AG04450 (cell line): ENCODE measurements at regions not wholly inside any gene's neighbourhood (a gene's known extent, or its start where the extent isn't known, plus 50 kb on each side); places are given as distances from the start of the nearest gene placed in this dataset.

Experiments
- CTCF ChIA-PET: fragments of 300-600, 350-600 bp; formaldehyde crosslinking; extraction: SDS; loops from one replicate; lab custom pipeline; 2022; ENCODE audit warnings: antibody characterized with exemption, inconsistent platforms; lab: Charles Lee
- POLR2A ChIA-PET: fragments of 350-600 bp; formaldehyde crosslinking; extraction: SDS; loops from one replicate; lab custom pipeline; 2021; ENCODE audit warnings: antibody characterized with exemption, inconsistent platforms; lab: Yijun Ruan, JAX
- DNase-seq: peaks from one replicate; pipeline ENCODE4 v3.0.0-alpha.2; 2011; ENCODE audit warnings: low read depth, low spot score
- H3K27ac ChIP-seq: one replicate; pipeline ENCODE4 v1.5.1; 2012; ENCODE audit warnings: low read depth, low read length, control low read depth
- H3K27me3 ChIP-seq: one replicate; pipeline ENCODE4 v1.6.0; 2012; ENCODE audit warnings: low read length; ENCODE audit not compliant: control insufficient read depth, insufficient read depth
- H3K4me3 ChIP-seq: 2 replicates; pipeline ENCODE4 v1.5.1; 2011; ENCODE audit warnings: mild to moderate bottlenecking, low read depth, low read length, control low read depth
- H3K9me3 ChIP-seq: 2 replicates; pipeline ENCODE4 v1.5.1; 2012; ENCODE audit warnings: low read length; ENCODE audit not compliant: control insufficient read depth, insufficient read depth
- TF ChIP-seq, protein P1 (sequence below): IDR thresholded peaks from 2 replicates; pipeline ENCODE4 v1.5.1; 2011; ENCODE audit warnings: low read depth, low read length, control low read depth, inconsistent platforms

DNA sequence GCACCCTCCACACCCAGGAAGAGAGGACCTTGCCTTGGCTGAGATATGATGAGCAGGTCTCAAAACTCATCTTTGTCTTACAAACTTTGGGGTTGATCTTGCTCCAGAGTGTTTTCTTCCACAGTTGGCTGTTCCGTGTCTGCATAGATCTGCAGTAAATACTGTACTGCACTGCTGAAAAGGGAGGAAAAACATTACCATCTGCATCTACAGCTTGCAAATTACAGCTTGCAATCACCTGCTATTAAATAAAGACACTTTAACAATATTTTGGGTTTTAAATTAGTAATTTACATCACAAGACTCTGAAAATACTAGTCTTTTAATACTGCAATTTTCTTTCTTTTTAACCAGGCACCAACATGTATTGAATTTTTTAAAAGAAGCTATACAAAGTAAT is 499.5 kb downstream of the STIM2 start:
- peaks cover 4% of the 10 kb centered on the region for H3K9me3 ChIP-seq
- no peak for DNase-seq
- ChIA-PET CTCF (no interaction called here), POLR2A (no interaction called here)
- H3K27ac ChIP-seq: no peak overlapping the region
- TF ChIP-seq, protein P1, sequence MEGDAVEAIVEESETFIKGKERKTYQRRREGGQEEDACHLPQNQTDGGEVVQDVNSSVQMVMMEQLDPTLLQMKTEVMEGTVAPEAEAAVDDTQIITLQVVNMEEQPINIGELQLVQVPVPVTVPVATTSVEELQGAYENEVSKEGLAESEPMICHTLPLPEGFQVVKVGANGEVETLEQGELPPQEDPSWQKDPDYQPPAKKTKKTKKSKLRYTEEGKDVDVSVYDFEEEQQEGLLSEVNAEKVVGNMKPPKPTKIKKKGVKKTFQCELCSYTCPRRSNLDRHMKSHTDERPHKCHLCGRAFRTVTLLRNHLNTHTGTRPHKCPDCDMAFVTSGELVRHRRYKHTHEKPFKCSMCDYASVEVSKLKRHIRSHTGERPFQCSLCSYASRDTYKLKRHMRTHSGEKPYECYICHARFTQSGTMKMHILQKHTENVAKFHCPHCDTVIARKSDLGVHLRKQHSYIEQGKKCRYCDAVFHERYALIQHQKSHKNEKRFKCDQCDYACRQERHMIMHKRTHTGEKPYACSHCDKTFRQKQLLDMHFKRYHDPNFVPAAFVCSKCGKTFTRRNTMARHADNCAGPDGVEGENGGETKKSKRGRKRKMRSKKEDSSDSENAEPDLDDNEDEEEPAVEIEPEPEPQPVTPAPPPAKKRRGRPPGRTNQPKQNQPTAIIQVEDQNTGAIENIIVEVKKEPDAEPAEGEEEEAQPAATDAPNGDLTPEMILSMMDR: no peak
- no peaks in the 10 kb centered on the region for H3K27me3 ChIP-seq
- H3K4me3 ChIP-seq: no peak overlapping the region

DNA sequence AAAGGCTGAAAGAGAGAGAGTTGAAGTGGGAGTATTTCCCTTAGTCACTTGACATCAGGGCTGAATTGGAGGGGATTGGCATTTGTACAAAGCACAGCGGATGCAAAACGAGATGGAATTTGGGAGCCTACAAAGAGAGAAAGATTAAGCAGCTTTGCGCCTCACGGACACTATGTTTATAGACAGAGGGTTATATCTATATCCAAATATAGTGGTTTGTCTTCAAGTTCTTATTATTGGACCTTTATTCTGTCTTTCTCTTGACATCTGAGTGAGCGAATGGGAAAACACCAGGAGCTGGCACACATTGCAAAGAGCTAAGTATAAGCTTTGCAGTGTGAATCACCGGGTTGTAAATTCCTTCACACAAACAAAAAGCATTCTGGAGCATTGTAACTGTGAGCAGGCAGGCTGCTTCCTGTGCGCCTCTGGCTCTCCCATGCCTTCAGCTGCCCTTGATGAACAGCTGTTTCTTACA is 500.2 kb downstream of the STIM2 start:
- ChIA-PET POLR2A (no interaction called here), CTCF (no interaction called here)
- H3K27me3 ChIP-seq: no peaks in the 10 kb centered on the region
- TF ChIP-seq, protein P1: no peak
- no peak for DNase-seq
- no peak overlapping the region for H3K27ac ChIP-seq
- H3K4me3 ChIP-seq: no peak overlapping the region
- H3K9me3 ChIP-seq: peaks cover 4% of the 10 kb centered on the region

DNA sequence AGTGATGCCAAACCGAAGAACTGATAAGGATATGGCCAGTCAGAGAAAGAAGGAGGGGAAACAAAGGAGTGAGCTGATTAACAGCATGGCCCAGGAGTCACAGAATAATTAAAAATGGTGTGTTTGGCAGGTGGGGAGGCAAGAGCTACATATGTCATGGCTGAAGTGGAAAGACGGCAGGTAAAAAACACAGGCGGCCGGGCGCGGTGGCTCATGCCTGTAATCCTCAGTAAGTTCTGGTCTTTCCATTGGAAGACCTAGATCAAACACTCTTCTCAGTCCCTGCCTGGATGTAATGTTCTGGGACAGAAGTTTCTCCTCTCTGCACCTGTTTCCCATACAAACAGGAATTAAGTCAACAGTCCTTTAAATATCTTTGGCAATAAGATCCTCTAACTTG is 503.9 kb downstream of the STIM2 start:
- no peaks in the 10 kb centered on the region for H3K27me3 ChIP-seq
- POLR2A ChIA-PET: no interaction called here
- H3K4me3 ChIP-seq: no peak overlapping the region
- H3K9me3 ChIP-seq: peaks cover 4% of the 10 kb centered on the region
- no peak overlapping the region for H3K27ac ChIP-seq
- TF ChIP-seq, protein P1: no peak
- CTCF ChIA-PET: no interaction called here
- no peak for DNase-seq

DNA sequence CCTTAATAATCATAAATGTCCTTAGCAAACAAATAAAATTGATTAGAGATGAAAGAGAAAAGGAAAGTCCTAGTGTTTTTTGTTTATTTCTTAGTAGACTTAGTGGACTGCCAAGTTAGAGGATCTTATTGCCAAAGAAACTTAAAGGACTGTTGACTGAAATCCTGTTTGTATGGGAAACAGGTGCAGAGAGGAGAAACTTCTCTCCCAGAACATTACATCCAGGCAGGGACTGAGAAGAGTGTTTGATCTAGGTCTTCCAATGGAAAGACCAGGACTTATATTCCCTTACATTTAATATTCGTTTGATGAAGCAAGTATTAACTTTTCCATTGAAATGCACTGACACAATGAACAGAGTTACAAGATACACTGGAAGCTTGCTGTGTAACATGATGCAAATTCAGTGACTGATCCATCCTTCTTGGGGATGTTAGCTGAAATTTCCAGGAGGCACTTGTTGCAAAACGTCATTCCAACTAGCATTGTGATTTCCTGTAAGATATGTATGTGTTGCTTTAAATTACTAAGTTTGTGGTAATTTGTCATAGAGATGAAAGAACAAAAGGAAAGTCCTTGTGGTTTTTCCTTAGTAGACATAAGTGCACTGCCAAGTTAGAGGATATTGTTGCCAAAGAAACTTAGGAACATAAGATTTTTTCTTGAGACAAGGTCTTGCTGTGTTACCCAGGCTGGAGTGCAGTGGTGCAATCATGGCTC is 505.6 kb downstream of the STIM2 start:
- POLR2A ChIA-PET: no interaction called here
- TF ChIP-seq, protein P1: no peak
- CTCF ChIA-PET: no interaction called here
- H3K4me3 ChIP-seq: no peak overlapping the region
- DNase-seq: no peak
- peaks cover 4% of the 10 kb centered on the region for H3K9me3 ChIP-seq
- no peaks in the 10 kb centered on the region for H3K27me3 ChIP-seq
- no peak overlapping the region for H3K27ac ChIP-seq

DNA sequence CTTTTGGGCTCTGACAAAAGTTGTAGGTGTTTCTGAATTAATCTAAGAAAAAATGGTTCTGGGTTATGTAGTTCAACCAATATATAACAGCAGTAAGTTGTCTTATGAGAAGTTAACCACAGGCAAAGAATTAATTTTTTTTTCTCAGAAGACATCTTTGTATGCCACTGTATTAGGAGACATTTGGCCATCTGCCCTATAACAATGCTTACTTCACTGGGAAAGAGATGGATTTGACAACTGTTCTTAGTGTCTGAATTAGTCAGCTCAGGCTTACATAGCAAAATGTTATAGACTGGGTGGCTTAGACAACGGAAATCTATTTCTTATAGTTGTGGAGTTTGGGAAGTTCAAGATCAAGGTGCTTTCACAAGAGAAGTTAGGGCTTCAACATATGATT is 508.1 kb downstream of the STIM2 start:
- CTCF ChIA-PET: no interaction called here
- POLR2A ChIA-PET: no interaction called here
- TF ChIP-seq, protein P1: no peak
- DNase-seq: no peak
- H3K27me3 ChIP-seq: no peaks in the 10 kb centered on the region
- H3K27ac ChIP-seq: no peak overlapping the region
- peaks cover 4% of the 10 kb centered on the region for H3K9me3 ChIP-seq
- H3K4me3 ChIP-seq: no peak overlapping the region
